Suprapubic skin (tissue), 4 donors: ENCODE measurements at regions not wholly inside any gene's neighbourhood (a gene's known extent, or its start where the extent isn't known, plus 50 kb on each side); places are given as distances from the start of the nearest gene placed in this dataset.

Experiments
- DNase-seq, 2 donors: peaks; one replicate each; pipeline ENCODE4 v3.0.0-alpha.2; 2019; ENCODE audit warnings: low spot score in 2 of 2
- H3K27ac ChIP-seq: fragments of 200-600 bp; sonication (generic); one replicate; pipeline ENCODE4 v1.5.1; 2019
- H3K27me3 ChIP-seq: fragments of 200-600 bp; sonication (generic); one replicate; pipeline ENCODE4 v1.5.1; 2019
- H3K36me3 ChIP-seq: fragments of 200-600 bp; sonication (generic); one replicate; pipeline ENCODE4 v1.5.1; 2019
- H3K4me1 ChIP-seq: fragments of 200-600 bp; sonication (generic); one replicate; pipeline ENCODE4 v1.5.1; 2019
- H3K4me3 ChIP-seq: fragments of 200-600 bp; sonication (generic); one replicate; pipeline ENCODE4 v1.5.1; 2019; ENCODE audit warnings: mild to moderate bottlenecking
- H3K9me3 ChIP-seq: fragments of 200-600 bp; sonication (generic); one replicate; pipeline ENCODE4 v1.5.1; 2019
- CTCF ChIP-seq, 2 donors: fragments of 200-600 bp in 1 of 2; fragments of 450-650 bp in 1 of 2; sonication (generic) in 1 of 2; IDR thresholded peaks; one replicate each; pipeline ENCODE4 v1.5.1; 2016 to 2019; ENCODE audit warnings: antibody characterized with exemption in 2 of 2, mild to moderate bottlenecking in 1 of 2, moderate library complexity in 1 of 2
- EP300 ChIP-seq: sonication (generic); formaldehyde crosslinking; IDR thresholded peaks from one replicate; pipeline ENCODE4 v1.6.1; 2017; ENCODE audit warnings: antibody characterized with exemption
- POLR2A ChIP-seq, 2 donors: fragments of 450-650 bp; IDR thresholded peaks; one replicate each; pipeline ENCODE4 v1.6.1; 2017; ENCODE audit warnings: antibody characterized with exemption in 2 of 2, mild to moderate bottlenecking in 2 of 2, moderate library complexity in 2 of 2
- POLR2AphosphoS5 ChIP-seq, 3 donors: sonication (generic); formaldehyde crosslinking; IDR thresholded peaks; one replicate each; pipeline ENCODE4 v1.6.1; 2017; ENCODE audit warnings: antibody characterized with exemption in 3 of 3
- WGBS: methylation state at CpG from one replicate; pipeline ENCODE4 v1.1.5; 2018; 5-methylcytosine and 5-hydroxymethylcytosine counted together

- H3K27me3 ChIP-seq, result no peaks in the 10 kb centered on the region
- H3K36me3 ChIP-seq, result no peaks in the 10 kb centered on the region
- H3K4me3 ChIP-seq, result no peak overlapping the region
- TF ChIP-seq EP300 (no peak), POLR2AphosphoS5 (IDR thresholded peaks at IDR 0.05) (no peak), POLR2A (IDR thresholded peaks at IDR 0.05) (no peak), CTCF (IDR thresholded peaks at IDR 0.05) (no peak)
- H3K4me1 ChIP-seq, result no peaks in the 10 kb centered on the region
- H3K9me3 ChIP-seq, result peaks cover 4% of the 10 kb centered on the region
- no peak for DNase-seq
- H3K27ac ChIP-seq, result no peak overlapping the region
Observed at GRCh38 chr17:54418467-54418866, 482.2 kb upstream of the TOM1L1 start.

- Histone ChIP-seq H3K4me3 (no peak overlapping the region), H3K4me1 (no peaks in the 10 kb centered on the region), H3K27me3 (no peaks in the 10 kb centered on the region), H3K27ac (no peak overlapping the region), H3K9me3 (peaks cover 4% of the 10 kb centered on the region), H3K36me3 (no peaks in the 10 kb centered on the region)
- DNase-seq, result no peak
- 36% methylated on average over 3 of the region's 3 CpGs for WGBS
- TF ChIP-seq POLR2A (IDR thresholded peaks at IDR 0.05) (no peak), EP300 (no peak), CTCF (IDR thresholded peaks at IDR 0.05) (no peak), POLR2AphosphoS5 (IDR thresholded peaks at IDR 0.05) (no peak)
Observed at GRCh38 chr17:54425671-54426070, 475.0 kb upstream of the TOM1L1 start.

- no peaks in the 10 kb centered on the region for H3K36me3 ChIP-seq
- H3K27ac ChIP-seq, result no peak overlapping the region
- TF ChIP-seq POLR2AphosphoS5 (IDR thresholded peaks at IDR 0.05) (no peak), POLR2A (IDR thresholded peaks at IDR 0.05) (no peak), CTCF (IDR thresholded peaks at IDR 0.05) (peak in 1 of 2 donors; percentile 33), EP300 (no peak)
- no peaks in the 10 kb centered on the region for H3K4me1 ChIP-seq
- no peak overlapping the region for H3K4me3 ChIP-seq
- no peaks in the 10 kb centered on the region for H3K27me3 ChIP-seq
- 20% methylated on average over 1 of the region's 1 CpG for WGBS
- no peak for DNase-seq
- H3K9me3 ChIP-seq, result peaks cover 4% of the 10 kb centered on the region
Observed at GRCh38 chr17:54426296-54426886, 474.3 kb upstream of the TOM1L1 start.

GRCh38 chr17:54435966-54436365, 464.7 kb upstream of the TOM1L1 start:
- no peak for DNase-seq
- Histone ChIP-seq H3K36me3 (no peaks in the 10 kb centered on the region), H3K4me1 (no peaks in the 10 kb centered on the region), H3K27ac (no peak overlapping the region), H3K27me3 (no peaks in the 10 kb centered on the region), H3K4me3 (no peak overlapping the region), H3K9me3 (no peaks in the 10 kb centered on the region)
- 81% methylated on average over 9 of the region's 10 CpGs for WGBS
- TF ChIP-seq CTCF (IDR thresholded peaks at IDR 0.05) (no peak), EP300 (no peak), POLR2AphosphoS5 (IDR thresholded peaks at IDR 0.05) (no peak), POLR2A (IDR thresholded peaks at IDR 0.05) (no peak)

- Histone ChIP-seq H3K4me3 (no peak overlapping the region), H3K27me3 (no peaks in the 10 kb centered on the region)
- TF ChIP-seq POLR2A (IDR thresholded peaks at IDR 0.05), result no peak
Observed at GRCh38 chr17:54439816-54440215, 460.8 kb upstream of the TOM1L1 start.

GRCh38 chr17:54451051-54451450, 449.6 kb upstream of the TOM1L1 start:
- Histone ChIP-seq H3K27me3 (no peaks in the 10 kb centered on the region), H3K4me1 (no peaks in the 10 kb centered on the region), H3K4me3 (no peak overlapping the region), H3K27ac (no peak overlapping the region), H3K36me3 (no peaks in the 10 kb centered on the region), H3K9me3 (no peaks in the 10 kb centered on the region)
- TF ChIP-seq EP300, result no peak
- TF ChIP-seq POLR2AphosphoS5 (IDR thresholded peaks at IDR 0.05), result no peak
- no peak for TF ChIP-seq POLR2A (IDR thresholded peaks at IDR 0.05)
- TF ChIP-seq CTCF (IDR thresholded peaks at IDR 0.05), result no peak
- 55% methylated on average over 1 of the region's 1 CpG for WGBS
- no peak for DNase-seq

More at GRCh38 chr17:54439816-54440215, 460.8 kb upstream of the TOM1L1 start:
- Histone ChIP-seq H3K4me1 (no peaks in the 10 kb centered on the region), H3K9me3 (no peaks in the 10 kb centered on the region), H3K36me3 (no peaks in the 10 kb centered on the region), H3K27ac (no peak overlapping the region)
- 72% methylated on average over 7 of the region's 7 CpGs for WGBS
- DNase-seq, result no peak
